WTC11 (cell line): ENCODE measurements at regions not wholly inside any gene's neighbourhood (a gene's known extent, or its start where the extent isn't known, plus 50 kb on each side); places are given as distances from the start of the nearest gene placed in this dataset.

Source experiments
- ATAC-seq: fragments of 200-7000 bp; cut with Tn5 transposase; 2 replicates; pipeline ENCODE4 v1.10.0; 2021; ENCODE audit warnings: mild to moderate bottlenecking, moderate library complexity
- CTCF ChIA-PET: fragments of 300-600 bp; sonication (Branson Sonifier 250); formaldehyde crosslinking; loops from one replicate; lab custom pipeline; 2021; ENCODE audit warnings: antibody characterized with exemption; lab: Charles Lee
- POLR2A ChIA-PET: fragments of 350-600 bp; sonication (Branson Sonifier 250); formaldehyde crosslinking; loops from one replicate; lab custom pipeline; 2021; ENCODE audit warnings: antibody characterized with exemption; lab: Charles Lee
- DNase-seq: peaks from one replicate; pipeline ENCODE4 v3.0.0; 2021; ENCODE audit warnings: low spot score
- H3K27ac Mint-ChIP-seq: 2 replicates; pipeline ENCODE4 v1.8.0; 2021; ENCODE audit warnings: mixed read lengths
- H3K27me3 Mint-ChIP-seq: 2 replicates; pipeline ENCODE4 v1.8.0; 2021; ENCODE audit warnings: low read depth, mild to moderate bottlenecking, moderate library complexity, mixed read lengths
- H3K36me3 Mint-ChIP-seq: 2 replicates; pipeline ENCODE4 v1.8.0; 2021; ENCODE audit warnings: mixed read lengths
- H3K4me1 Mint-ChIP-seq: 2 replicates; pipeline ENCODE4 v1.8.0; 2022; ENCODE audit warnings: mixed read lengths
- H3K4me3 Mint-ChIP-seq: 2 replicates; pipeline ENCODE4 v1.8.0; 2021; ENCODE audit warnings: mild to moderate bottlenecking, moderate library complexity, mixed read lengths
- H3K9me3 Mint-ChIP-seq: 2 replicates; pipeline ENCODE4 v1.8.0; 2021; ENCODE audit warnings: mixed read lengths
- FOXK1 ChIP-seq: sonication (generic); formaldehyde crosslinking; IDR thresholded peaks from 2 replicates; pipeline ENCODE4 v1.8.0; 2022; ENCODE audit warnings: mild to moderate bottlenecking, moderate library complexity, missing genetic modification reagents
- FOXP1 ChIP-seq: sonication (generic); formaldehyde crosslinking; IDR thresholded peaks from 2 replicates; pipeline ENCODE4 v1.8.0; 2022; ENCODE audit warnings: missing genetic modification reagents, mild to moderate bottlenecking, moderate library complexity, borderline replicate concordance
- GRHL2 ChIP-seq: fragments of 250-450 bp; sonication (Bioruptor Pico); IDR thresholded peaks from 2 replicates; pipeline ENCODE4 v1.8.0; 2022; ENCODE audit warnings: mild to moderate bottlenecking, moderate library complexity; ENCODE audit not compliant: insufficient replicate concordance, severe bottlenecking
- GTF2I ChIP-seq: fragments of 250-450 bp; sonication (Bioruptor Pico); conservative IDR thresholded peaks from 2 replicates; pipeline ENCODE4 v1.4.0; 2021; ENCODE audit warnings: mild to moderate bottlenecking
- JUN ChIP-seq: sonication (generic); formaldehyde crosslinking; IDR thresholded peaks from 2 replicates; pipeline ENCODE4 v1.8.0; 2023; ENCODE audit warnings: mild to moderate bottlenecking, missing genetic modification reagents
- NFATC4 ChIP-seq: fragments of 250-450 bp; sonication (Bioruptor Pico); IDR thresholded peaks from 2 replicates; pipeline ENCODE4 v1.9.0; 2021; ENCODE audit warnings: mild to moderate bottlenecking
- SMAD3 ChIP-seq: sonication (generic); formaldehyde crosslinking; IDR thresholded peaks from 2 replicates; pipeline ENCODE4 v1.8.0; 2022; ENCODE audit warnings: missing genetic modification reagents, mild to moderate bottlenecking, borderline replicate concordance
- TEAD4 ChIP-seq: sonication (generic); formaldehyde crosslinking; IDR thresholded peaks from 2 replicates; pipeline ENCODE4 v1.8.0; 2022; ENCODE audit warnings: mild to moderate bottlenecking, missing genetic modification reagents
- ZNF263 ChIP-seq: sonication (generic); formaldehyde crosslinking; IDR thresholded peaks from 2 replicates; pipeline ENCODE4 v1.8.1; 2022; ENCODE audit warnings: low read depth, mild to moderate bottlenecking, moderate library complexity, missing genetic modification reagents
- ZNF317 ChIP-seq: sonication (generic); formaldehyde crosslinking; IDR thresholded peaks from 2 replicates; pipeline ENCODE4 v1.8.1; 2023; ENCODE audit warnings: low read depth, mild to moderate bottlenecking, moderate library complexity, missing genetic modification reagents, borderline replicate concordance
- TF ChIP-seq, protein P1 (sequence below): sonication (generic); formaldehyde crosslinking; IDR thresholded peaks from 2 replicates; pipeline ENCODE4 v1.8.0; 2023; ENCODE audit warnings: missing genetic modification reagents, mild to moderate bottlenecking, borderline replicate concordance
- TF ChIP-seq, protein P2 (sequence below): fragments of 250-450 bp; sonication (Bioruptor Pico); IDR thresholded peaks from 2 replicates; pipeline ENCODE4 v1.9.0; 2021; ENCODE audit warnings: mild to moderate bottlenecking, borderline replicate concordance
- TF ChIP-seq, protein P3 (sequence below): sonication (generic); formaldehyde crosslinking; IDR thresholded peaks from 2 replicates; pipeline ENCODE4 v1.8.0; 2023; ENCODE audit warnings: mild to moderate bottlenecking, missing genetic modification reagents
- TF ChIP-seq, protein P4 (sequence below): sonication (generic); formaldehyde crosslinking; conservative IDR thresholded peaks from 2 replicates; pipeline ENCODE4 v1.8.1; 2022; ENCODE audit warnings: mild to moderate bottlenecking, missing genetic modification reagents
- TF ChIP-seq, protein P5 (sequence below): sonication (generic); formaldehyde crosslinking; IDR thresholded peaks from 2 replicates; pipeline ENCODE4 v1.8.1; 2023; ENCODE audit warnings: mild to moderate bottlenecking, missing genetic modification reagents, moderate library complexity

DNA sequence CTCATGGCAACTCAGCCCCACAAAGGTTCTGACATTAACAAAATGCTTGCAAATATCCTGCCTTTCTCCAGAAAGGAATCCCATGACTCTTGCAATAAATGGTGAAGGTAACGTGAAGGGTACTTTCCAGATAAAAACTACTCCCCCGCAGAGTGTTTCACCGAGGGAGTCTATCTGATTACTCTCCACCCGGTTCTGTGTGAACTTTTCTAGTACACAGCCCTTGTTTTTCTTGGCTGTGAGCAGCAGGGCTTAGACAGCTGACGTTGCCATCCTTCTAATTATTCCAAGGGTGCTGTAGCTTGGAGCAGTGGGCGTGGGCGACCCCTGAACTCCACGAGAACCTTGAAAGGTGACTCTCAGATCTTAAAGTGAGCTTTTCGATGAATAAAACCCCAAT is 276.0 kb upstream of the IRX4 start:
- CTCF ChIA-PET: no interaction called here
- peaks cover 11% of the 10 kb centered on the region for H3K4me1 Mint-ChIP-seq
- no peaks in the 10 kb centered on the region for H3K36me3 Mint-ChIP-seq
- POLR2A ChIA-PET: no interaction called here
- H3K27ac Mint-ChIP-seq: no peak overlapping the region
- TF ChIP-seq NFATC4 (CRISPR knock-in tag): no peak
- TF ChIP-seq FOXP1: no peak
- no peak for TF ChIP-seq SMAD3 (CRISPR knock-in tag)
- no peak for TF ChIP-seq ZNF263 (CRISPR knock-in tag)
- TF ChIP-seq, protein P1, sequence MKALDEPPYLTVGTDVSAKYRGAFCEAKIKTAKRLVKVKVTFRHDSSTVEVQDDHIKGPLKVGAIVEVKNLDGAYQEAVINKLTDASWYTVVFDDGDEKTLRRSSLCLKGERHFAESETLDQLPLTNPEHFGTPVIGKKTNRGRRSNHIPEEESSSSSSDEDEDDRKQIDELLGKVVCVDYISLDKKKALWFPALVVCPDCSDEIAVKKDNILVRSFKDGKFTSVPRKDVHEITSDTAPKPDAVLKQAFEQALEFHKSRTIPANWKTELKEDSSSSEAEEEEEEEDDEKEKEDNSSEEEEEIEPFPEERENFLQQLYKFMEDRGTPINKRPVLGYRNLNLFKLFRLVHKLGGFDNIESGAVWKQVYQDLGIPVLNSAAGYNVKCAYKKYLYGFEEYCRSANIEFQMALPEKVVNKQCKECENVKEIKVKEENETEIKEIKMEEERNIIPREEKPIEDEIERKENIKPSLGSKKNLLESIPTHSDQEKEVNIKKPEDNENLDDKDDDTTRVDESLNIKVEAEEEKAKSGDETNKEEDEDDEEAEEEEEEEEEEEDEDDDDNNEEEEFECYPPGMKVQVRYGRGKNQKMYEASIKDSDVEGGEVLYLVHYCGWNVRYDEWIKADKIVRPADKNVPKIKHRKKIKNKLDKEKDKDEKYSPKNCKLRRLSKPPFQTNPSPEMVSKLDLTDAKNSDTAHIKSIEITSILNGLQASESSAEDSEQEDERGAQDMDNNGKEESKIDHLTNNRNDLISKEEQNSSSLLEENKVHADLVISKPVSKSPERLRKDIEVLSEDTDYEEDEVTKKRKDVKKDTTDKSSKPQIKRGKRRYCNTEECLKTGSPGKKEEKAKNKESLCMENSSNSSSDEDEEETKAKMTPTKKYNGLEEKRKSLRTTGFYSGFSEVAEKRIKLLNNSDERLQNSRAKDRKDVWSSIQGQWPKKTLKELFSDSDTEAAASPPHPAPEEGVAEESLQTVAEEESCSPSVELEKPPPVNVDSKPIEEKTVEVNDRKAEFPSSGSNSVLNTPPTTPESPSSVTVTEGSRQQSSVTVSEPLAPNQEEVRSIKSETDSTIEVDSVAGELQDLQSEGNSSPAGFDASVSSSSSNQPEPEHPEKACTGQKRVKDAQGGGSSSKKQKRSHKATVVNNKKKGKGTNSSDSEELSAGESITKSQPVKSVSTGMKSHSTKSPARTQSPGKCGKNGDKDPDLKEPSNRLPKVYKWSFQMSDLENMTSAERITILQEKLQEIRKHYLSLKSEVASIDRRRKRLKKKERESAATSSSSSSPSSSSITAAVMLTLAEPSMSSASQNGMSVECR (CRISPR knock-in tag): no peak
- TF ChIP-seq GTF2I (CRISPR knock-in tag): no peak
- no peak for TF ChIP-seq JUN (CRISPR knock-in tag)
- TF ChIP-seq FOXK1 (CRISPR knock-in tag): no peak
- no peak for DNase-seq
- H3K9me3 Mint-ChIP-seq: peaks cover 3% of the 10 kb centered on the region; the same call in 1 of the 2 replicates
- no peak overlapping the region for H3K4me3 Mint-ChIP-seq
- no peak for ATAC-seq
- no peaks in the 10 kb centered on the region for H3K27me3 Mint-ChIP-seq

DNA sequence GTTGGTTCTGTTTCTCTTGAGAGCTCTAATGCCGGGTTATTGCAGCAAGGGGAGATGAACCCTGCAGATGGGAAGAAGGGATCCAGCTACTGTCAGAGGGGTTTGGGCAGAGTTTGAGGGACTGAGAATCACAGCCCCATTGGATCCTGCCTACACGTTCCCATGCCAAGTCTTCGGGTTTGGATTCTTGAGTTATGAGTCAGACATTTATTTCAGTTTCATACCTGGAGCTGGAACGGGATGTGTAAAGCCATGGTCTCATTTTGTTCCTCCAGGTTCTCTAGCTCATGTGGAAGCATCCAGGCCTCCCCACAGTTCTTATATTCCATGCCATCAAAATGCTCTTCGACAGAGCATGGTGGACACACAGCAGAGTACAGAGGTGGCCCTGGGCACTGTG is 275.4 kb upstream of the IRX4 start:
- ChIA-PET CTCF (interaction anchor here (1.1 kb wide), 1 partner anchor 10 kb away, joined by 3 read pairs; no protein-coding TSS in a partner anchor), POLR2A (no interaction called here)
- DNase-seq: no peak
- H3K4me3 Mint-ChIP-seq: no peak overlapping the region
- H3K27ac Mint-ChIP-seq: no peak overlapping the region
- H3K27me3 Mint-ChIP-seq: no peaks in the 10 kb centered on the region; the same call in 1 of the 2 replicates
- H3K9me3 Mint-ChIP-seq: peaks cover 3% of the 10 kb centered on the region; the same call in 1 of the 2 replicates
- ATAC-seq: no peak
- H3K4me1 Mint-ChIP-seq: 0 out of 2 replicates have a peak, but pooled peaks cover 7% of the 10 kb centered on the region
- H3K36me3 Mint-ChIP-seq: no peaks in the 10 kb centered on the region
- TF ChIP-seq ZNF263 (CRISPR knock-in tag) (no peak), TEAD4 (no peak), ZNF317 (CRISPR knock-in tag) (no peak), GRHL2 (CRISPR knock-in tag) (no peak)
- TF ChIP-seq, protein P2, sequence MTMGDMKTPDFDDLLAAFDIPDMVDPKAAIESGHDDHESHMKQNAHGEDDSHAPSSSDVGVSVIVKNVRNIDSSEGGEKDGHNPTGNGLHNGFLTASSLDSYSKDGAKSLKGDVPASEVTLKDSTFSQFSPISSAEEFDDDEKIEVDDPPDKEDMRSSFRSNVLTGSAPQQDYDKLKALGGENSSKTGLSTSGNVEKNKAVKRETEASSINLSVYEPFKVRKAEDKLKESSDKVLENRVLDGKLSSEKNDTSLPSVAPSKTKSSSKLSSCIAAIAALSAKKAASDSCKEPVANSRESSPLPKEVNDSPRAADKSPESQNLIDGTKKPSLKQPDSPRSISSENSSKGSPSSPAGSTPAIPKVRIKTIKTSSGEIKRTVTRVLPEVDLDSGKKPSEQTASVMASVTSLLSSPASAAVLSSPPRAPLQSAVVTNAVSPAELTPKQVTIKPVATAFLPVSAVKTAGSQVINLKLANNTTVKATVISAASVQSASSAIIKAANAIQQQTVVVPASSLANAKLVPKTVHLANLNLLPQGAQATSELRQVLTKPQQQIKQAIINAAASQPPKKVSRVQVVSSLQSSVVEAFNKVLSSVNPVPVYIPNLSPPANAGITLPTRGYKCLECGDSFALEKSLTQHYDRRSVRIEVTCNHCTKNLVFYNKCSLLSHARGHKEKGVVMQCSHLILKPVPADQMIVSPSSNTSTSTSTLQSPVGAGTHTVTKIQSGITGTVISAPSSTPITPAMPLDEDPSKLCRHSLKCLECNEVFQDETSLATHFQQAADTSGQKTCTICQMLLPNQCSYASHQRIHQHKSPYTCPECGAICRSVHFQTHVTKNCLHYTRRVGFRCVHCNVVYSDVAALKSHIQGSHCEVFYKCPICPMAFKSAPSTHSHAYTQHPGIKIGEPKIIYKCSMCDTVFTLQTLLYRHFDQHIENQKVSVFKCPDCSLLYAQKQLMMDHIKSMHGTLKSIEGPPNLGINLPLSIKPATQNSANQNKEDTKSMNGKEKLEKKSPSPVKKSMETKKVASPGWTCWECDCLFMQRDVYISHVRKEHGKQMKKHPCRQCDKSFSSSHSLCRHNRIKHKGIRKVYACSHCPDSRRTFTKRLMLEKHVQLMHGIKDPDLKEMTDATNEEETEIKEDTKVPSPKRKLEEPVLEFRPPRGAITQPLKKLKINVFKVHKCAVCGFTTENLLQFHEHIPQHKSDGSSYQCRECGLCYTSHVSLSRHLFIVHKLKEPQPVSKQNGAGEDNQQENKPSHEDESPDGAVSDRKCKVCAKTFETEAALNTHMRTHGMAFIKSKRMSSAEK (CRISPR knock-in tag): no peak
- TF ChIP-seq, protein P3, sequence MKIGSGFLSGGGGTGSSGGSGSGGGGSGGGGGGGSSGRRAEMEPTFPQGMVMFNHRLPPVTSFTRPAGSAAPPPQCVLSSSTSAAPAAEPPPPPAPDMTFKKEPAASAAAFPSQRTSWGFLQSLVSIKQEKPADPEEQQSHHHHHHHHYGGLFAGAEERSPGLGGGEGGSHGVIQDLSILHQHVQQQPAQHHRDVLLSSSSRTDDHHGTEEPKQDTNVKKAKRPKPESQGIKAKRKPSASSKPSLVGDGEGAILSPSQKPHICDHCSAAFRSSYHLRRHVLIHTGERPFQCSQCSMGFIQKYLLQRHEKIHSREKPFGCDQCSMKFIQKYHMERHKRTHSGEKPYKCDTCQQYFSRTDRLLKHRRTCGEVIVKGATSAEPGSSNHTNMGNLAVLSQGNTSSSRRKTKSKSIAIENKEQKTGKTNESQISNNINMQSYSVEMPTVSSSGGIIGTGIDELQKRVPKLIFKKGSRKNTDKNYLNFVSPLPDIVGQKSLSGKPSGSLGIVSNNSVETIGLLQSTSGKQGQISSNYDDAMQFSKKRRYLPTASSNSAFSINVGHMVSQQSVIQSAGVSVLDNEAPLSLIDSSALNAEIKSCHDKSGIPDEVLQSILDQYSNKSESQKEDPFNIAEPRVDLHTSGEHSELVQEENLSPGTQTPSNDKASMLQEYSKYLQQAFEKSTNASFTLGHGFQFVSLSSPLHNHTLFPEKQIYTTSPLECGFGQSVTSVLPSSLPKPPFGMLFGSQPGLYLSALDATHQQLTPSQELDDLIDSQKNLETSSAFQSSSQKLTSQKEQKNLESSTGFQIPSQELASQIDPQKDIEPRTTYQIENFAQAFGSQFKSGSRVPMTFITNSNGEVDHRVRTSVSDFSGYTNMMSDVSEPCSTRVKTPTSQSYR (CRISPR knock-in tag): no peak
- TF ChIP-seq, protein P4, sequence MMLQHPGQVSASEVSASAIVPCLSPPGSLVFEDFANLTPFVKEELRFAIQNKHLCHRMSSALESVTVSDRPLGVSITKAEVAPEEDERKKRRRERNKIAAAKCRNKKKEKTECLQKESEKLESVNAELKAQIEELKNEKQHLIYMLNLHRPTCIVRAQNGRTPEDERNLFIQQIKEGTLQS (CRISPR knock-in tag): no peak
- TF ChIP-seq, protein P5, sequence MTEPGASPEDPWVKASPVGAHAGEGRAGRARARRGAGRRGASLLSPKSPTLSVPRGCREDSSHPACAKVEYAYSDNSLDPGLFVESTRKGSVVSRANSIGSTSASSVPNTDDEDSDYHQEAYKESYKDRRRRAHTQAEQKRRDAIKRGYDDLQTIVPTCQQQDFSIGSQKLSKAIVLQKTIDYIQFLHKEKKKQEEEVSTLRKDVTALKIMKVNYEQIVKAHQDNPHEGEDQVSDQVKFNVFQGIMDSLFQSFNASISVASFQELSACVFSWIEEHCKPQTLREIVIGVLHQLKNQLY (CRISPR knock-in tag): no peak
